AG09309 (cell line): ENCODE measurements at regions not wholly inside any gene's neighbourhood (a gene's known extent, or its start where the extent isn't known, plus 50 kb on each side); places are given as distances from the start of the nearest gene placed in this dataset.
"Not testable (repeated sequence)": the region's sequence is repeated elsewhere in the genome, so short reads cannot be mapped to it uniquely, and the experiment has no call there.

Source experiments
- DNase-seq: peaks from one replicate; pipeline ENCODE4 v3.0.0-alpha.2; 2010; ENCODE audit warnings: low read depth
- H3K4me3 ChIP-seq: 2 replicates; pipeline ENCODE4 v1.5.1; 2011; ENCODE audit warnings: mild to moderate bottlenecking, low read depth, low read length, moderate library complexity; ENCODE audit not compliant: control insufficient read depth
- TF ChIP-seq, protein P1 (sequence below): IDR thresholded peaks from 2 replicates; pipeline ENCODE4 v1.5.1; 2011; ENCODE audit warnings: mild to moderate bottlenecking, low read depth, low read length, inconsistent platforms; ENCODE audit not compliant: insufficient read depth, control insufficient read depth; ENCODE audit errors: missing control alignments

DNA sequence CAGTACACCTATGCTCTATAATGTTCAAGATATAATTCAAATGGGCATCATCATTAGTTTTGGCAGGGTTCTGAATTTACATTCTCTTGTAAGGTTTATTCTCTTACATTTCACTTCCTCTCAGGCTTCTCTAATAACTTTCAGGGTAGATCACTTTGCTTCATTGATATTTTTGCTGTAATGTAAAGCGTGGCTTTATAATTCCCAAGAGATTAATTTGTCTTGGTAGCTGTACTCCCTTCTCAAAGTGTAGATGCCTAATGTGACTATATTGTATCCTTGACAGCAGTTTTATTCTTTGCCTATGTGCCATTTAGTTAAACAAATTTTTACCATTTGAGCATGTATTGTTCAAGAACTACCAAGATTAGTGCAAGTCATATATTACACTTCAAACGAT, 889.1 kb downstream of the TAF11L14 start:
- H3K4me3 ChIP-seq = no peak overlapping the region
- no peak for DNase-seq
- TF ChIP-seq, protein P1, sequence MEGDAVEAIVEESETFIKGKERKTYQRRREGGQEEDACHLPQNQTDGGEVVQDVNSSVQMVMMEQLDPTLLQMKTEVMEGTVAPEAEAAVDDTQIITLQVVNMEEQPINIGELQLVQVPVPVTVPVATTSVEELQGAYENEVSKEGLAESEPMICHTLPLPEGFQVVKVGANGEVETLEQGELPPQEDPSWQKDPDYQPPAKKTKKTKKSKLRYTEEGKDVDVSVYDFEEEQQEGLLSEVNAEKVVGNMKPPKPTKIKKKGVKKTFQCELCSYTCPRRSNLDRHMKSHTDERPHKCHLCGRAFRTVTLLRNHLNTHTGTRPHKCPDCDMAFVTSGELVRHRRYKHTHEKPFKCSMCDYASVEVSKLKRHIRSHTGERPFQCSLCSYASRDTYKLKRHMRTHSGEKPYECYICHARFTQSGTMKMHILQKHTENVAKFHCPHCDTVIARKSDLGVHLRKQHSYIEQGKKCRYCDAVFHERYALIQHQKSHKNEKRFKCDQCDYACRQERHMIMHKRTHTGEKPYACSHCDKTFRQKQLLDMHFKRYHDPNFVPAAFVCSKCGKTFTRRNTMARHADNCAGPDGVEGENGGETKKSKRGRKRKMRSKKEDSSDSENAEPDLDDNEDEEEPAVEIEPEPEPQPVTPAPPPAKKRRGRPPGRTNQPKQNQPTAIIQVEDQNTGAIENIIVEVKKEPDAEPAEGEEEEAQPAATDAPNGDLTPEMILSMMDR = no peak

DNA sequence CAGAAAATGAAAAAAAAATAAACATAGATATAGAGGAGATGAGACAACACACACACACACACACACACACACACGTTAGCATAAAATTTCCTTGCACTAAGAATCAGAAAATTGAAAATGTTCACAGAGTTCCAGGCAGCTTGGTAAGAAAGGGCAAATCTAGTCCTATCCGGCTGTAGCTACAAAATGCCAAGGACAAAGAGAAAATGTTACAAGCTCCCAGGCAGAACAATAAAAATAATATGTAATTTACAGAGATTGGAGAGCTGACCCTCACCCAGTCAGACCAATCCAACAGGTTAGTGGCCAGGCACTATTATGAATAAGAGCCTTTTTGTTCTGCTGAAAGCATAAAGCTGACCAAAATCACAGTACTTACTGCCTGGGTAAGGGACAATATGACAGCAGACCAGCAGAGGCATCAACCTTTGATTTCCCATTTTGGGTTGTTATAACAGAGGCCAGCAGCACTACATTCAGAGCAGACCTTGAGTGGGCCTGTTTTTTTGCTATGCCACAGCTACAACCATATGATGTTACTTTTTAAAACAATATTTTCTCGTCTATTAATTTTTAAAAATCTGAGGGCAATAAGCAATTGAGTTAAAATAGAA, 892.6 kb downstream of the TAF11L14 start:
- no peak overlapping the region for H3K4me3 ChIP-seq
- TF ChIP-seq, protein P1 = no peak
- DNase-seq = no peak

DNA sequence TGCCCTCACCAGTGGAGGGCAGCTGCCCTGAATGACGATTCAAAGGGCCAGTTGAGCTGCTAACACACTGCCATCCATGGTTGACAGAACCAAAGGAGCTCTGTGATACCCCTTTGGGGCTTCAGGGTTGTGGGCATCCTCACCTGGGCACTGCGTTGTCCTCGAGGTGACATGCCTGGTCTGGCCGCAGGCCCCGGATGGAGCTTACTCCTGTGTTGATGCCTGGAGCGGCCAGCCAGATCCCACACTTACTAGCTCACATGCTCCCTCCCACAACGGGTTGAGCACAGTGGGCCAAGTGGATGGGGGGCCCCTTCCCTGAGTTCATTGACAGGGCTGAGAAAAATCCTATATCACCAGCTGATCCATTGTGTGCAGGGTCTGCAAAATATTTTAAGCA, 898.9 kb downstream of the TAF11L14 start:
- TF ChIP-seq, protein P1 = no peak
- no peak for DNase-seq
- H3K4me3 ChIP-seq = no peak overlapping the region

DNA sequence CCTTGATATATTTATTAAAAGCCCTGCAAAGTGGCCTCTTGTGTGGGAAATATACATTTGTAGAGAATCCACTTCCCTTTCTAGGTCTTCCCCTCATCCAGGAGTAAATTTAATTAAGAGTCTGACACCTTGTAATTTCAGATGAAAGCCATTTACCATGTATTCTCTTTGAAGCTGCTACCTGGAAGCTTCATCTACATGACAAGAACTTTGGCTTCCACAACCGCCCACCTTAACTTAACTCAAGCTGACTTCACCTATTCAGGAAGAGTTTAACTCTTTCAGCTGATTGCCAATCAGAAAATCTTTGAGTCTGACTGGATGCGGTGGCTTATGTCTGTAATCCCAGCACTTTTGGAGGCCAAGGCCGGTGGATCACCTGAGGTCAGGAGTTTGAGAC, 899.9 kb downstream of the TAF11L14 start:
- no peak overlapping the region for H3K4me3 ChIP-seq
- TF ChIP-seq, protein P1 = no peak
- no peak for DNase-seq

DNA sequence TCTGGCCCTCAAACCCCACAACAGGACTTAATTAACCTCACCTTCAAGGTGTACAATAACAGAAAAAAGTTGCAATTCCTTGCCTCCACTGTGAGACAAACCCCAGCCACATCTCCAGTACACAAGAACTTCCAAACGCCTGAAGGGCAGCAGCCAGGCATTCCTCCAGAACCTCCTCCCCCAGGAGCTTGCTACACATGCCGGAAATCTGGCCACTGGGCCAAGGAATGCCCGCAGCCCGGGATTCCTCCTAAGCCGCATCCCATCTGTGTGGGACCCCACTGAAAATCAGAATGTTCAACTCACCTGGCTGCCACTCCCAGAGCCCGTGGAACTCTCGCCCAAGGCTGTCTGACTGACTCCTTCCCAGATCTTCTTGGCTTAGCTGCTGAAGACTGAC, 901.5 kb downstream of the TAF11L14 start:
- H3K4me3 ChIP-seq, DNase-seq: not testable (repeated sequence)

DNA sequence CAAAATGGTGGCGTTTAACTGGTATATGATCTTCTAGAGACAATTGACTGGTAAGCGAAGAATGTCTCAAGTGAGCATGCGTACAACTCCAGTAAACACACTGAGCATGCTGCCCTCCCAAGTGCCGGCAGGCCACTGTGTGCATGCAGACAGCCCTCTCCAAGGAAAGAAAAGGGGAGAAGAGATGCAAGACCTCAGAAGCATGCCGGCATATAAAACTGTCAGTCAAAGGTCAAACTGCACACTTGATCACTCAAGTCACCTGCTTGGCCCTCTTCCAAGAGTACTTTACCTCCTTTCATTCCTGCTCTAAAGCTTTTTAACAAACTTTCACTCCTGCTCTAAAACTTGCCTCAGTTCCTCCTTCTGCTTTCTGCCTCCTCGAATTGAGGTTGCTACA, 910.2 kb downstream of the TAF11L14 start:
- no peak for DNase-seq
- TF ChIP-seq, protein P1 = no peak
- no peak overlapping the region for H3K4me3 ChIP-seq

DNA sequence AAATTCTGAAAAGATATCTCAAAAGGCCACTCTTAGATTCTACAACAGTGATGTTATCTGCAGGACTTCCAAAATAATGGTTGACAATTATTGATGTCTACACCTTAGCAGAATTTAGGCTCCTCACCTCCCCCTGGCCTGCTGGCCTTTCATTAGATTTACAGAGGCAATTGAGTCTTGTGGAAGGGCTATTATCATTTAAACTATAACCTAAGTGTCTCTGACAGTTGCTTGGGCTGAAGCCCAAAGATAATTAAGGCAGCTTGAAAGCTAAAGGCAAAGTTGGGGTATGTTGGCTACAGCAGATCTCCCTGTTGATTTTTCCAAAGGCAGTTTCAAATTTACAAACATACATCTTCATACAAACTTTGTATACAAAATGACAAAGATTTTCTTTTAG, 912.3 kb downstream of the TAF11L14 start:
- DNase-seq = no peak
- H3K4me3 ChIP-seq = no peak overlapping the region
- TF ChIP-seq, protein P1 = no peak

DNA sequence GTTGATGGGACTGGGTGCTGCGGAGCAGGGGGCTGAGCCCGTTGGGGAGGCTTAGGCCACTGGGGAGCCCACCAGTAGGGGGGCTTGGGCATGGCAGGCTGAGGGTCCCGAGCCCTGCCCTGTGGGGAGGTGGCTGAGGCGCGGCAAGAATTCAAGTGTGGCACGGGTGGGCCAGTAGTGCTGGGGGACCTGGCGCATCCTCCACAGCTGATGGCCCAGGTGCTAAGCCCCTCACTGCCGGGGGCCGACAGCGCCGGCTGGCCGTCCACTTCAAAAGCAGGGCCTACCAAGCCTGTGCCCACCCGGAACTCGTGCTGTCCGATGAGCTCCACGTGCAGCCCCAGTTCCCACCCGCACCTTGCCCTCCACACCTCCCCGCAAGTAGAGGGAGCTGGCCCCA, 917.5 kb downstream of the TAF11L14 start:
- no peak overlapping the region for H3K4me3 ChIP-seq
- no peak for DNase-seq
- TF ChIP-seq, protein P1 = no peak
